GM21526 (cell line): ENCODE measurements at regions not wholly inside any gene's neighbourhood (a gene's known extent, or its start where the extent isn't known, plus 50 kb on each side); places are given as distances from the start of the nearest gene placed in this dataset.
"Not testable (repeated sequence)": the region's sequence is repeated elsewhere in the genome, so short reads cannot be mapped to it uniquely, and the experiment has no call there.

Source experiments
- ATAC-seq: cut with Tn5 transposase; IDR thresholded peaks from one replicate; pipeline ENCODE4 v1.9.1; 2021; ENCODE audit warnings: moderate library complexity; ENCODE audit not compliant: unreplicated experiment, low FRiP score

- not testable (repeated sequence) for ATAC-seq
Measured at GRCh38 chr1:157330177-157330576, 192.0 kb upstream of the ETV3 start.

DNA sequence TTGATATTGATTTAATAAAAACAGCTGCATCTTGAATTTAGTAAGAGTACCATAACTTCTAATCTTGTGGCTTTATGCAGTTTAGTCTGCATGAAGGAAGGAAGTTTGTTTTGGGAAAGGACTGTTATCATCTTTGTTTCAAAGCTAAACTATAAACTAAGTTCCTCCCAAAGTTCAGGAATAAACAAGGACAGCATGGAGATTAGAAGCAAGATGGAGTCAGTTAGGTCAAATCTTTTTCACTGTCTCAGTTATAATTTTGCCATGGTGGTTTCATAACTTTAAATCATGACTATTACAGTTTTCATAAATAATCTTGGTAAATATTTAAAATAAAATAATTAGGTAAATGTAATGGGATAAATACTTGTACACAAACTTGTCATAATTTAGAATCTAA is 189.9 kb upstream of the ETV3 start:
- not testable (repeated sequence) for ATAC-seq

DNA sequence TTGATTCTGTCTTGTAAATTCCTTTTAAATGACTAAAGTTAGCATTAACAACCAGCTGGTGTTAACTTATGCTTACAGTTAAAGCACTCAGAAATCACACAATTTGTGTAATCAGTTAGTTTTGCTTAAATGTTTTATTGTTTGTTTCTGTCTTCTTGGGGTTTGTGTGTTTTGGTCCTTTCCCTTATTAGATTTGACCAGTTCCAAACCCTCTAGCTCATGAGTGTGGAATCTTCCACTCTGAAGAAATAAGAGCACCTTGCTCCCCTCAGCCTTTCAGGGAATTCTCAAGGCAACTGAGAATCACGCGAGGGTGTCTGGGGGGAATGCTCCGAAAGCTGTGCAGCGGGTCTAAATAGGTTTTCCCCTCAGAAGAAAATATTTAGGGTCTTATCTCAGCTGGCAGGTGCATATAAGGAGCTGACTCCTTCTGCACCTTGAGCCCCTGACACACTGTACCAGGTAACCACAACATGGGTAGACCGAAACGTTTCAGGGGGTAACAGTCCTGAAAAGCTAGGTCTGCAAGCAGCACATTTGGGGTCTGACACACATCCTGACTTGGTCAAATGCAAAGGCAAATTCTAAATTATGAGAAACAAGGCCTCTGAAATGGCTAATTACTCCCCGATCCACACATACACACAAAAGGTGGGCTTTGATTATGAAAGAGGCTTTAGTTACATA is 188.1 kb upstream of the ETV3 start:
- ATAC-seq: no peak

GRCh38 chr1:157325220-157325619 is 187.0 kb upstream of the ETV3 start:
- ATAC-seq: no peak

DNA sequence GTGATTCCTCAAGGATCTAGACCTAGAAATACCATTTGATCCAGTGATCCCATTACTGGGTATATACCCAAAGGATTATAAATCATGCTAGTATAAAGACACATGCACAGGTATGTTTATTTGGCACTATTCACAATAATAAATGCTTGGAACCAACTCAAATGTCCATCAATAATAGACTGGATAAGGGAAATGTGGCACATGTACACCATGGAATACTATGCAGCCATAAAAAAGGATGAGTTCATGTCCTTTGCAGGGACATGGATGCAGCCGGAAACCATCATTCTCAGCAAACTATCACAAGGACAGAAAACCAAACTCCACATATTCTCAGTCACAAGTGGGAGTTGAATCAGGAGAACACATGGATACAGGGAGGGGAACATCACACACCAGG is 183.8 kb upstream of the ETV3 start:
- ATAC-seq: not testable (repeated sequence)

- no peak for ATAC-seq
Measured at GRCh38 chr1:157319567-157319966, 181.4 kb upstream of the ETV3 start.

- not testable (repeated sequence) for ATAC-seq
Measured at GRCh38 chr1:157317229-157317628, 179.0 kb upstream of the ETV3 start.

DNA sequence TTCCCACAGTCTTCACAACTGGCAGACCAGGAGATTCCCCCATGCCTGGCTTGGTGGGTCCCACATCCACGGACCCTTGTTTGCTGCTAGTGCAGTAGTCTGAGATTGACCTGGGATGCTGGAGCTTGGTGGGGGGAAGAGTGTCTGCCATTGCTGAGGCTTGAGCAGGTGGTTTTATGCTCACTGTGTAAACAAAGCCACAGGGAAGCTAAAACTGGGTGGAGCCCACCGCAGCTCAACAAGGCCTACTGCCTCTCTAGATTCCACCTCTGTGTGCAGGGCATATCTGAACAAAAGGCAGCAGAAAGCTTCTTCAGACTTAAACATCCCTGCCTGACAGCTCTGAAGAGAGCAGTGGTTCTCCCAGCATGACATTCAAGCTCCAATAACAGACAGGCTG is 177.3 kb upstream of the ETV3 start:
- ATAC-seq: no peak

DNA sequence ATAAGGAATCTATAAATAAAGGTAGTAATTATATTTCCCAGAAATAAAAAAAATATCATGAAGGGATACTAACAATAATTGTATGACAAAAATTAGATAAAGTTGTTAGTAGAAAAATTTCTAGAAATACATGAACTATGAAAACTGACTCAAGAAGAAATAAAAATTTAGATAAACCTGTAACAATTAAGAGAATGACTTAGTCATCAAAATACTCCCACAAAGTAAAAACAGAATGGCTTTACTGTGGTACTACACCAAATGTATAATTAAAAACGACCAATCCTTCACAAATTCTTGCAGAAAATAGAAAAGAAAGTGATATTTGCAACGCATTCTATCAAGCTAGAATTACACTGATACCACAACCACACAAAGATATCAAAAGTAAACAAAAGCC is 176.2 kb upstream of the ETV3 start:
- ATAC-seq: no peak

DNA sequence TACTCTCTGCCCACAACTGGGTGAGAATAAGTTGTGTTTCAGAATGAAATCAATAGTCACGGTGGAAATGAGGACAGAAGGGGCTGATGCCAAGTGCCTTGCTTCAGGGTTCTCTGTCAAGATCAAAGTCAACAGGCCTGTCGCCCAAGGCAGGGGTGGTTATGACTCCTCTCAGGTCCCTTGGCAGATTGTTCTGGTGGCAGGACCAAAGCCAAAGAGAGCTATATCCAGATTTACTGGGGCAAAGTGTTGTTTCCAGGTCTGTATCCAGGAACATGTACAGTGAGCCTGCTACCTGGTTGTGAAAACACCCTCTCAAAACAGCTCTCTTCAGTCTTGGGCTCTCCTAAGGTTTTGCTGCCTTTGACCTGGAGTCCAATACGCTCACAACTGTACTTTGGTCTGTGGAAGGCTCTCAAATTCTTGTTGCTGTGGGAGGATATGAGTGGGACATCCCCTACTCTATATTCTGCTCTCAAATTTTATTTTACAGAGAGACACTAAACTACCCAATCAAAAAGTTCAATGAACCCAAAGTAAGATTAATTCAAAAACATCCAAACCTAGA is 175.1 kb upstream of the ETV3 start:
- no peak for ATAC-seq

GRCh38 chr1:157312082-157312812 is 174.1 kb upstream of the ETV3 start:
- no peak for ATAC-seq

GRCh38 chr1:157311730-157312081 is 173.5 kb upstream of the ETV3 start:
- ATAC-seq: no peak

- ATAC-seq: not testable (repeated sequence)
Measured at GRCh38 chr1:157310805-157311729, 172.9 kb upstream of the ETV3 start.

GRCh38 chr1:157310401-157310800 is 172.2 kb upstream of the ETV3 start:
- no peak for ATAC-seq

GRCh38 chr1:157307491-157307890 is 169.3 kb upstream of the ETV3 start:
- no peak for ATAC-seq

GRCh38 chr1:157306896-157307295 is 168.7 kb upstream of the ETV3 start:
- ATAC-seq: no peak

DNA sequence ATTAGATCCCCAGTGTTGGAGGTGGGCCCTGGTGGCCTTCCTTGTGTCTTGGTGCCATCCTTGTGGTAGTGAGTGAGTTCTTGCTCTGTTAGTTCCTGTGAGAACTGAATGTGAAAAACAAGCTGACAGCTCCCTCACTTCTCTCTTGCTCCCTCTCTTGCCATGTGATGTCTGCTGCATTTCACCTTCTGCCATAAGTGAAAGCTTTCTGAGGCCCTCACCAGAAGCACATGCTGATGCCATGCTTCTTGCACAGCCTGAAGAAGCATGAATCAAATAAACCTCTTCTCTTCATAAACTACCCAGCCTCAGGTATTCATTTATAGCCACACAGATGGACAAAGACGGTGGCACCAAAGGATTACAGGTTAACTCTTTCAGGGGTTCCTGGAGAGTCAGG is 166.1 kb upstream of the ETV3 start:
- ATAC-seq: no peak

DNA sequence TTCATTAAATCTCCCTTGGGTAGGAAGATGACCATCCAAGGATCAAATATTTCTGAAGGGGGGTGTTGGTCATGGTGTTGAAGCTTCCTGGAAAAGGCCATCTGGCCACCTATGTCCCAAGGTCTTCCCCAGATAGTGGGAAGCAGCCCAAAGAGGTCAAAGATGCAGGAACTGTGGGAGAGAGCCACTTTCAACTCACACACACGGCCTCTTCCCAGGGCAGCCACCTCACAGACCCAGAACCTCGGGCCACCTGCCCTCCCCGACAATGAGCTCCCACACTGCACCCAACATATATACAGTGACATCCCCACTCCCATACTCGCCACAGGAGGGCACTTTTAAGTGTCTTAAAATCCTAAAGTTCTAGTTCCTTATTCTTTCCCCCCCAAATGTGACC is 164.5 kb upstream of the ETV3 start:
- no peak for ATAC-seq

GRCh38 chr1:157302199-157302497 is 164.0 kb upstream of the ETV3 start:
- no peak for ATAC-seq

GRCh38 chr1:157301477-157302198 is 163.4 kb upstream of the ETV3 start:
- no peak for ATAC-seq
